ENCODE measurements at regions not wholly inside any gene's neighbourhood (a gene's known extent, or its start where the extent isn't known, plus 50 kb on each side); places are given as distances from the start of the nearest gene placed in this dataset.

DNA sequence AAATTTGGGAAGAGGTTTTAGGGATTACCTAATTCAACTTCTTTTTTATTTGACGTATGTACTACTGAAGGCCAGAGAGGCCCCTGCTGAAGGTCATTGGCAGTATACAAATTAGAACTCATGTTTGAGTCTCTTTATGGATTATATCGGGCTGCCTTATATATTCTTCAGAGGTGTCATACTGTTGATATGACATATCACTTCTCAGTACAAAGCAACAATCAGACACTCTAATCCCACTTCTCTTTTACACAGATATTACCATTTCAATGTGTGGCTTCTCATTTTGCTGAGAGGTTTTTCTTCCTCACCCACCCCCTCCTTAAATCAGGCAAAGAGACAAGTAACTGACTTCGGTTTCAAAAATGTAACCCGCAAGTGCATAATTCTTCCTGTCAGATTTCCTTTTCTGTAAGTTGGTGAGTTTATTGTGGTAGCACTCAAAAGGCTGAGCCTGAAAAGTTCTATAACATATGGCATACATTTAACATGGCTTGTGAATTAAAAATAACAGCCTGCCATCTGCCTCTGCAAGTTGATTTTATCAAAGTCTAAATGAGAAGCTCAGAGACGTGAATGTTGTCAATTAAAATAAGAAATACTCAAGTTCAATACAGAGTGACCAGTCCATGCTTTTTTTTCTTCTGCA is 163.6 kb upstream of the RORB start:
- no peaks in the 10 kb centered on the region for H3K9me3 ChIP-seq (ENCODE audit: low read depth, low read length)
- no peak overlapping the region for H3K9ac ChIP-seq (ENCODE audit: insufficient read length)
- no peaks in the 10 kb centered on the region for H3K36me3 ChIP-seq (ENCODE audit: insufficient read depth, low read length)
- H3K27ac ChIP-seq = no peak overlapping the region
- DNase-seq (ENCODE audit: low read depth, low spot score) = no peak
- TF ChIP-seq POLR2AphosphoS5 (IDR thresholded peaks at IDR 0.05; ENCODE audit: borderline replicate concordance, low read depth, low read length) (no peak), FOXP2 (optimal IDR thresholded peaks at IDR 0.05; ENCODE audit: control extremely low read depth, extremely low read length, insufficient read depth) (no peak), EZH2 (IDR thresholded peaks at IDR 0.05) (no peak)
- H3K4me3 ChIP-seq = no peak overlapping the region

DNA sequence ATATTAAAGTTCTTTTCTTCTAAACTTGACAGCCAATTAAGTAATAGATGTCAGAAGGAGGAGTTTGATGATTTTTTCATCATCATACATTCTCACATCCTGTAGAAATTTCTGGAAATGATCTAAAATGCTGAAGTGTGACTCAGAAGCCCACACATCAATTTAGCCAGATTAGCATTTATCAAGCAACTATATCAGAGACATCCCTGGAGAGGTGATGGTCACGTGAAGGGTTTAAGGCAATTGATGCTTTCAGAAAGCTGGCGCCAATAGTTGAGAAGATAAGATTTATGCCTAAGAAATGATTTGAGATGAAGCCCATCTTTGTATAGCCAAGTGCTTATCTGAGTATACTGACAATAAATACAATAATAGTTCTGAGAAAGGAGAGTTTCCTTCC is 162.9 kb upstream of the RORB start:
- no peaks in the 10 kb centered on the region for H3K36me3 ChIP-seq (ENCODE audit: insufficient read depth, low read length)
- no peak overlapping the region for H3K4me3 ChIP-seq
- TF ChIP-seq FOXP2 (optimal IDR thresholded peaks at IDR 0.05; ENCODE audit: control extremely low read depth, extremely low read length, insufficient read depth) = no peak
- no peak for TF ChIP-seq POLR2AphosphoS5 (IDR thresholded peaks at IDR 0.05; ENCODE audit: borderline replicate concordance, low read depth, low read length)
- no peak for TF ChIP-seq EZH2 (IDR thresholded peaks at IDR 0.05)
- H3K9ac ChIP-seq (ENCODE audit: insufficient read length) = no peak overlapping the region
- H3K9me3 ChIP-seq (ENCODE audit: low read depth, low read length) = no peaks in the 10 kb centered on the region
- no peak overlapping the region for H3K27ac ChIP-seq
- DNase-seq (ENCODE audit: low read depth, low spot score) = no peak

DNA sequence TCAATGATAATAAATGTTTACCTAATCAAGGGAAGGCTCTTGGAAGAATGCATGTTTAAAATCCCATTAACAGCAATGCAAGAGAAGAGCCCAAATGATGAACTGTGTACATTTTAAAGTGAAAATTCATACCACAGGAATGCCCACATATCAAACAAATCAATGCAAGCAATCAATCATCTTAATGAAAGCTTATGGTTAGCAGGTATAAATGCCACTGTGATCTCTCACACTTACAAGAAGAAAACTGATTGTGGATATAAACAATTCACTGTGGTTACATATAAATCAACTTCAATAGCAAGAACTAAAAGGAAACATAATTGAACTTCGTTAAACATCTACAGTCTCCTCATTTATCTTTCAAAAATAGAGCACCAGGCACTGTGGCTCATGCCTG is 161.0 kb upstream of the RORB start:
- no peak overlapping the region for H3K27ac ChIP-seq
- DNase-seq (ENCODE audit: low read depth, low spot score) = no peak
- H3K9ac ChIP-seq (ENCODE audit: insufficient read length) = no peak overlapping the region
- TF ChIP-seq POLR2AphosphoS5 (IDR thresholded peaks at IDR 0.05; ENCODE audit: borderline replicate concordance, low read depth, low read length) = no peak
- TF ChIP-seq EZH2 (IDR thresholded peaks at IDR 0.05) = no peak
- no peak for TF ChIP-seq FOXP2 (optimal IDR thresholded peaks at IDR 0.05; ENCODE audit: control extremely low read depth, extremely low read length, insufficient read depth)
- H3K36me3 ChIP-seq (ENCODE audit: insufficient read depth, low read length) = no peaks in the 10 kb centered on the region
- H3K4me3 ChIP-seq = no peak overlapping the region
- no peaks in the 10 kb centered on the region for H3K9me3 ChIP-seq (ENCODE audit: low read depth, low read length)

DNA sequence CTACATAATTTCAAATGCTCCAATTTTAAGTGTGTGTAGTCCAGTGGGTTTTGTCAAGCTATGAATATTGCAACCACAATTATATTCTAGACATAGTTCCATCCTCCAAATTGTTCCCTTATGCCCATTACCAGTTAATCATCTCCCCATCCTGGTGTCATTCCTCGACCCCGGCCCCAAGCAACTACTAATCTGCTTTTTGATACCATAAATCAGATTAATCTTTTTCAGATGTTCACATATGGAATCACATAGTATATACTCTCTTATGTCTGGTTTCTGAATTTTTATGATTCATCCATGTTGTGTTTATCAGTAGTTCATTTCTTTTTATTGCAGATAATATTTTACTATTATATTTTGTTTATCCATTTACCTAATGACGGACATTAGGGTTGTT is 148.4 kb upstream of the RORB start:
- no peak for DNase-seq (ENCODE audit: low read depth, low spot score)
- H3K9me3 ChIP-seq (ENCODE audit: low read depth, low read length) = no peaks in the 10 kb centered on the region
- no peak overlapping the region for H3K9ac ChIP-seq (ENCODE audit: insufficient read length)
- H3K27ac ChIP-seq = no peak overlapping the region
- TF ChIP-seq EZH2 (IDR thresholded peaks at IDR 0.05) (no peak), POLR2AphosphoS5 (IDR thresholded peaks at IDR 0.05; ENCODE audit: borderline replicate concordance, low read depth, low read length) (no peak), FOXP2 (optimal IDR thresholded peaks at IDR 0.05; ENCODE audit: control extremely low read depth, extremely low read length, insufficient read depth) (no peak)
- no peaks in the 10 kb centered on the region for H3K36me3 ChIP-seq (ENCODE audit: insufficient read depth, low read length)
- no peak overlapping the region for H3K4me3 ChIP-seq

GRCh38 chr9:74355107-74355506 is 142.0 kb upstream of the RORB start:
- DNase-seq (ENCODE audit: low read depth, low spot score) = no peak
- no peak overlapping the region for H3K27ac ChIP-seq
- no peaks in the 10 kb centered on the region for H3K36me3 ChIP-seq (ENCODE audit: insufficient read depth, low read length)
- no peak overlapping the region for H3K4me3 ChIP-seq
- H3K9me3 ChIP-seq (ENCODE audit: low read depth, low read length) = no peaks in the 10 kb centered on the region
- TF ChIP-seq FOXP2 (optimal IDR thresholded peaks at IDR 0.05; ENCODE audit: control extremely low read depth, extremely low read length, insufficient read depth) (no peak), POLR2AphosphoS5 (IDR thresholded peaks at IDR 0.05; ENCODE audit: borderline replicate concordance, low read depth, low read length) (no peak), EZH2 (IDR thresholded peaks at IDR 0.05) (no peak)
- H3K9ac ChIP-seq (ENCODE audit: insufficient read length) = no peak overlapping the region

DNA sequence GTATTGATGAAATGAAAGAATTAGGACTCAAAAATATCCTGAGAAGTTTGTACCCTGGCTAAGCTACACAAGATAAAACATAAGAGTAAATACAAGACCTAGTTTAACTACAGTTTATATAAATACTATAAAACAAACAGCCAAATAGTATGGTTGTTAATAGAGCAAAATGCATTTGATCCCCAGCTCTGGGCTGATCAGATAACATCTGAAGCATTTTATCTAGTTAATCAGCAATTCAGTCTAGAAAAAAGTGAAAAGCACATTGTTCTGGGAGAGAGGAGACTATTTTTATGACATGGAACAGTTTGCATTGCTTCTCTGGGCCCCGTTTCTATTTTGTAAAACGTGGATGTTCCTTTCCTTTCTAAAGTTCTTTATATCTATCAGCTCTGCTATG is 139.6 kb upstream of the RORB start:
- no peak for TF ChIP-seq POLR2AphosphoS5 (IDR thresholded peaks at IDR 0.05; ENCODE audit: borderline replicate concordance, low read depth, low read length)
- no peak for TF ChIP-seq EZH2 (IDR thresholded peaks at IDR 0.05)
- no peak for TF ChIP-seq FOXP2 (optimal IDR thresholded peaks at IDR 0.05; ENCODE audit: control extremely low read depth, extremely low read length, insufficient read depth)
- no peak overlapping the region for H3K9ac ChIP-seq (ENCODE audit: insufficient read length)
- H3K36me3 ChIP-seq (ENCODE audit: insufficient read depth, low read length) = no peaks in the 10 kb centered on the region
- H3K9me3 ChIP-seq (ENCODE audit: low read depth, low read length) = no peaks in the 10 kb centered on the region
- no peak for DNase-seq (ENCODE audit: low read depth, low spot score)
- H3K4me3 ChIP-seq = no peak overlapping the region
- no peak overlapping the region for H3K27ac ChIP-seq

DNA sequence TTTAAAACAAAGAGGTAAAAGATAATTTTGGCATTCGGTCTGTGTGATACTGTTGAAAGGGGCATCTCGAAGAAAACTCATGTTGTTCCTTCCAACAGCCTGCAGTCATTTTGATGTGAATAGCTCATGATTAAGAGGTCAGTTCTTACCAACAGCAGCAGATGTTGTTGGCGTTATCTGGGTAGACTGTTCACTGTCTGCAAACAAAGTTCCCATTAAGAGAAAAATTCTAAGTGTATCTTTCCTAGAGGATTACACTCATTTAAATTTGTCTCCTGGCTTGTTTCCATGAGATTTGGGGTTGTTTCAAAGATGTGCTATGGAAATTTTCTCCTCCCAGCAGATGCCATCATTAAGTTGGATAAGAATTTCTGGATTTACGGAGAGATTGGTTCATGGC is 138.2 kb upstream of the RORB start:
- no peak for DNase-seq (ENCODE audit: low read depth, low spot score)
- TF ChIP-seq EZH2 (IDR thresholded peaks at IDR 0.05) (no peak), POLR2AphosphoS5 (IDR thresholded peaks at IDR 0.05; ENCODE audit: borderline replicate concordance, low read depth, low read length) (no peak), FOXP2 (optimal IDR thresholded peaks at IDR 0.05; ENCODE audit: control extremely low read depth, extremely low read length, insufficient read depth) (no peak)
- no peak overlapping the region for H3K27ac ChIP-seq
- H3K4me3 ChIP-seq = no peak overlapping the region
- no peaks in the 10 kb centered on the region for H3K9me3 ChIP-seq (ENCODE audit: low read depth, low read length)
- no peak overlapping the region for H3K9ac ChIP-seq (ENCODE audit: insufficient read length)
- H3K36me3 ChIP-seq (ENCODE audit: insufficient read depth, low read length) = no peaks in the 10 kb centered on the region

DNA sequence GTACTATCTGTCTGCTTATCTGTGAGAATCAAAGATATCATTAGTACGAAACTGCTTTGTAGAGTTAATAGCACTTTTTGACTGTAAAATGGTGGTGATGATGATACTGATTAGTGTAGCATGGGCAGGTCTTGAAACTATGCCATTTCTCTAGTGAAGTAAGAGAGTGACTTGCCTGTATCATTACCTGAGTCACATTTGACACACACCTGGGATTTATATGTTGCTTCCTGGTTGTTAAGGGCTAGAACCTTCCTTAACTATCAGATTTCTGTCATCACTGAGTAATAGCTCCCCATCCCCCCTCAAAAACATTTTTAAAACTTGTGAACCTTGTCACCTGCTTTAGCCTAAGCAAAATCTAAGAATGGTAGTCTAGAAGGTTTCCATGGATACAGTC is 135.6 kb upstream of the RORB start:
- H3K36me3 ChIP-seq (ENCODE audit: insufficient read depth, low read length) = no peaks in the 10 kb centered on the region
- no peak for TF ChIP-seq POLR2AphosphoS5 (IDR thresholded peaks at IDR 0.05; ENCODE audit: borderline replicate concordance, low read depth, low read length)
- no peak for TF ChIP-seq EZH2 (IDR thresholded peaks at IDR 0.05)
- TF ChIP-seq FOXP2 (optimal IDR thresholded peaks at IDR 0.05; ENCODE audit: control extremely low read depth, extremely low read length, insufficient read depth) = no peak
- H3K4me3 ChIP-seq = no peak overlapping the region
- no peaks in the 10 kb centered on the region for H3K9me3 ChIP-seq (ENCODE audit: low read depth, low read length)
- no peak overlapping the region for H3K27ac ChIP-seq
- no peak overlapping the region for H3K9ac ChIP-seq (ENCODE audit: insufficient read length)
- no peak for DNase-seq (ENCODE audit: low read depth, low spot score)

- H3K27ac ChIP-seq = no peak overlapping the region
- H3K4me3 ChIP-seq = no peak overlapping the region
- H3K9ac ChIP-seq (ENCODE audit: insufficient read length) = no peak overlapping the region
- TF ChIP-seq EZH2 (IDR thresholded peaks at IDR 0.05) (no peak), POLR2AphosphoS5 (IDR thresholded peaks at IDR 0.05; ENCODE audit: borderline replicate concordance, low read depth, low read length) (no peak), FOXP2 (optimal IDR thresholded peaks at IDR 0.05; ENCODE audit: control extremely low read depth, extremely low read length, insufficient read depth) (no peak)
- no peak for DNase-seq (ENCODE audit: low read depth, low spot score)
- no peaks in the 10 kb centered on the region for H3K9me3 ChIP-seq (ENCODE audit: low read depth, low read length)
- H3K36me3 ChIP-seq (ENCODE audit: insufficient read depth, low read length) = no peaks in the 10 kb centered on the region
Measured at GRCh38 chr9:74362423-74362822, 134.7 kb upstream of the RORB start.
